VCaP (cell line): ENCODE measurements at regions not wholly inside any gene's neighbourhood (a gene's known extent, or its start where the extent isn't known, plus 50 kb on each side); places are given as distances from the start of the nearest gene placed in this dataset.

Experiments used
- H3K27ac ChIP-seq: fragments of 450-650 bp; 2 replicates; pipeline ENCODE4 v1.5.1; 2017
- TF ChIP-seq, protein P1 (sequence below): fragments of 450-650 bp; conservative IDR thresholded peaks from 2 replicates; pipeline ENCODE4 v1.5.1; 2017; ENCODE audit warnings: mild to moderate bottlenecking, moderate library complexity

GRCh38 chr12:46535907-46536306 lies 163.3 kb upstream of the SLC38A2 start:
- TF ChIP-seq, protein P1, sequence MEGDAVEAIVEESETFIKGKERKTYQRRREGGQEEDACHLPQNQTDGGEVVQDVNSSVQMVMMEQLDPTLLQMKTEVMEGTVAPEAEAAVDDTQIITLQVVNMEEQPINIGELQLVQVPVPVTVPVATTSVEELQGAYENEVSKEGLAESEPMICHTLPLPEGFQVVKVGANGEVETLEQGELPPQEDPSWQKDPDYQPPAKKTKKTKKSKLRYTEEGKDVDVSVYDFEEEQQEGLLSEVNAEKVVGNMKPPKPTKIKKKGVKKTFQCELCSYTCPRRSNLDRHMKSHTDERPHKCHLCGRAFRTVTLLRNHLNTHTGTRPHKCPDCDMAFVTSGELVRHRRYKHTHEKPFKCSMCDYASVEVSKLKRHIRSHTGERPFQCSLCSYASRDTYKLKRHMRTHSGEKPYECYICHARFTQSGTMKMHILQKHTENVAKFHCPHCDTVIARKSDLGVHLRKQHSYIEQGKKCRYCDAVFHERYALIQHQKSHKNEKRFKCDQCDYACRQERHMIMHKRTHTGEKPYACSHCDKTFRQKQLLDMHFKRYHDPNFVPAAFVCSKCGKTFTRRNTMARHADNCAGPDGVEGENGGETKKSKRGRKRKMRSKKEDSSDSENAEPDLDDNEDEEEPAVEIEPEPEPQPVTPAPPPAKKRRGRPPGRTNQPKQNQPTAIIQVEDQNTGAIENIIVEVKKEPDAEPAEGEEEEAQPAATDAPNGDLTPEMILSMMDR, result no peak
- no peak overlapping the region for H3K27ac ChIP-seq

- no peak overlapping the region for H3K27ac ChIP-seq
- TF ChIP-seq, protein P1, result no peak
Observed at GRCh38 chr12:46535376-46535775, 162.8 kb upstream of the SLC38A2 start.

GRCh38 chr12:46534327-46534840 lies 161.8 kb upstream of the SLC38A2 start:
- TF ChIP-seq, protein P1, result no peak
- no peak overlapping the region for H3K27ac ChIP-seq

DNA sequence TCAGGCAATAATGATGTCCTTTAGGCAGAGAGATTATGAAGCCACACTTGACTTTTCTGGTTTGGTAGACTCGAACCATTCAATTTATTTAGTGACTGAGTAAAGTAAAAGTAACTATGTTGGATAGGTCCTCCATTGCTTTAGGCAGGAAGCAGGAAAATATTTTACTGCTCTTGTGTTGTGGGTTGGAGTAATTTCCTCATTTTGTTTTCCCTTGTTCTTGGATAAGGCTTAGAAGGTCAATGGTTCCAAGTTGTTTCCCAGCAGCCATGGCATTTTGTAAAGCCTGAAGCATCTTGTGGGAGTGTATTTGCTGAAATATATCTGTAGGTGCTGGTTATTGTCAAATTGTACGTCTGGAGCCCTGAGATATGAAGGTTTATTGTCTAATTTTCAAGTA lies 161.2 kb upstream of the SLC38A2 start:
- no peak overlapping the region for H3K27ac ChIP-seq
- TF ChIP-seq, protein P1, result no peak

DNA sequence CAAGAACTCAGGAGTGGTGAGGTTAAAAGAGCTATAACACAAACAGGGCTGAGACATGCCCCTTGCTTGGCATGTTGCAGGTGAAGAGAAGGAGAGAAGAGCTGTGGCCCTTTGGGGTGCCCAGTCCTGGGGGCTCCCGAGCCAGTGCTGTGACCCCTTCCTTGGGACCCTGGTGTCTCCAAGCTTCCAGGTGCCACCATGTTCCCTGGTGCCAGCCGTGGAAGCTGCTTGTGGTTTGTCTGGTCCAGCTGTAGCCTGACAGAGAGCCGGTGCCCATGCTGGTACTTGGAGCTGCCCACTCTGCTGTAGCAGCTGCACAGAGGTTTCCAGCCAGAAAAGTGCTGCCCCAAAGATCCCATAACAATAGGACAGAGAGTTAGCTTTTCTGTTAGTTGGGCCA lies 159.2 kb upstream of the SLC38A2 start:
- TF ChIP-seq, protein P1, result no peak

DNA sequence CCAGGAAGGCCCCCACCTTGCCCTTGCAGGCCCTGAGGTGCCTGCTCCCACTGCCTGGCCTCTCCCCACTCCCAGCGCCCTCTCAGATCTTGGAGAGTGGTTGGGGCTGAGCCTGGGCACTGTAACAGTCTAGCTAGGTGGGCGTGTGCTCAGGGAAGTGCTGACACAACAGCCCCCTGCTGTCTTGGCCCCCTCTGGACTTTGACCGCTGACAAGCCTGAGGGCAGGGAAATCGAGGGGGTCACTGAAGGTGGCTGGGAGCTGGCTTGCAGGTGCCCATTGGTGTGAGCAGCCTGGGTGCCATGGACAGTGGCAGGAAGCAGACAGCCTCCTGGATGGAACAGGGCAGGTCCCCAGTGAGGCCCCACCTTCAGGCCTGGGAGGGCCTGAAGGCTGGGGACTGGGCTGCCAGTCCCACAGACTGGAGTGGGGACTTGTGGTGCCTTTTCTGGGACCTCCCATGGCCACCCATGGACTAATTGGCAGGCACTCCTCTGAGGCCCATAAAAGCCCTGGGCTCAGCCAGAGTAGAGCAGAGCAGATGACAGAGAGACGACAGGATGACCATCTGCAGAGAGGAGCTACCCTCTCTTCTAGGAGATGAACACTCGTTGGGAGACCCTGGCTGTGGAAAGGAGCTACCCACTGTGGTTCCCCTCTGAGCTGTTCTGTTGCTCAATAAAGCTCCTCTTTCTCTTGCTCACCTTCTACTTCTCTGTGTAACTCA lies 158.6 kb upstream of the SLC38A2 start:
- TF ChIP-seq, protein P1, result no peak
- H3K27ac ChIP-seq, result no peak overlapping the region

More for the DNA sequence above, 159.2 kb upstream of the SLC38A2 start:
- no peak overlapping the region for H3K27ac ChIP-seq

GRCh38 chr12:46530373-46531056 lies 157.9 kb upstream of the SLC38A2 start:
- TF ChIP-seq, protein P1, result no peak
- H3K27ac ChIP-seq, result no peak overlapping the region
